ENCODE measurements at regions not wholly inside any gene's neighbourhood (a gene's known extent, or its start where the extent isn't known, plus 50 kb on each side); places are given as distances from the start of the nearest gene placed in this dataset.
"Not testable (repeated sequence)": the region's sequence is repeated elsewhere in the genome, so short reads cannot be mapped to it uniquely, and the experiment has no call there.

GRCh38 chr3:191973820-191974219 is 512.9 kb downstream of the PYDC2 start:
- H3K36me3 ChIP-seq (ENCODE audit: insufficient read depth, low read depth, low read length): no peaks in the 10 kb centered on the region
- H3K4me1 ChIP-seq (ENCODE audit: insufficient read depth, low read length): no peaks in the 10 kb centered on the region
- H3K9ac ChIP-seq (ENCODE audit: low read depth, low read length): no peak overlapping the region
- no peaks in the 10 kb centered on the region for H3K9me3 ChIP-seq (ENCODE audit: insufficient read depth, low read depth, low read length)
- H3K27ac ChIP-seq (ENCODE audit: low read length): no peak overlapping the region
- H3K4me3 ChIP-seq (ENCODE audit: low read length): no peak overlapping the region
- no peaks in the 10 kb centered on the region for H3K27me3 ChIP-seq (ENCODE audit: insufficient read depth, low read length)

- H3K4me3 ChIP-seq (ENCODE audit: low read length): no peak overlapping the region
- H3K9me3 ChIP-seq (ENCODE audit: insufficient read depth, low read depth, low read length): peaks cover 7% of the 10 kb centered on the region; the same call in 1 of the 2 replicates
- no peaks in the 10 kb centered on the region for H3K27me3 ChIP-seq (ENCODE audit: insufficient read depth, low read length)
- no peak overlapping the region for H3K9ac ChIP-seq (ENCODE audit: low read depth, low read length)
- H3K36me3 ChIP-seq (ENCODE audit: insufficient read depth, low read depth, low read length): no peaks in the 10 kb centered on the region
- no peaks in the 10 kb centered on the region for H3K4me1 ChIP-seq (ENCODE audit: insufficient read depth, low read length)
- no peak overlapping the region for H3K27ac ChIP-seq (ENCODE audit: low read length)
Observed at GRCh38 chr3:191975936-191976335, 515.0 kb downstream of the PYDC2 start.

- Histone ChIP-seq H3K4me1 (ENCODE audit: insufficient read depth, low read length) (no peaks in the 10 kb centered on the region), H3K4me3 (ENCODE audit: low read length) (no peak overlapping the region), H3K27me3 (ENCODE audit: insufficient read depth, low read length) (no peaks in the 10 kb centered on the region), H3K36me3 (ENCODE audit: insufficient read depth, low read depth, low read length) (no peaks in the 10 kb centered on the region), H3K9ac (ENCODE audit: low read depth, low read length) (no peak overlapping the region), H3K27ac (ENCODE audit: low read length) (no peak overlapping the region), H3K9me3 (ENCODE audit: insufficient read depth, low read depth, low read length) (peaks cover 7% of the 10 kb centered on the region; the same call in 1 of the 2 replicates)
Observed at GRCh38 chr3:191980443-191980842, 519.5 kb downstream of the PYDC2 start.

GRCh38 chr3:191982481-191982880 is 521.5 kb downstream of the PYDC2 start:
- H3K27ac ChIP-seq (ENCODE audit: low read length): no peak overlapping the region
- H3K4me3 ChIP-seq (ENCODE audit: low read length): no peak overlapping the region
- no peak overlapping the region for H3K9ac ChIP-seq (ENCODE audit: low read depth, low read length)
- H3K36me3 ChIP-seq (ENCODE audit: insufficient read depth, low read depth, low read length): no peaks in the 10 kb centered on the region
- H3K9me3 ChIP-seq (ENCODE audit: insufficient read depth, low read depth, low read length): peaks cover 7% of the 10 kb centered on the region; the same call in 1 of the 2 replicates
- H3K27me3 ChIP-seq (ENCODE audit: insufficient read depth, low read length): no peaks in the 10 kb centered on the region
- H3K4me1 ChIP-seq (ENCODE audit: insufficient read depth, low read length): no peaks in the 10 kb centered on the region

GRCh38 chr3:191985691-191986090 is 524.7 kb downstream of the PYDC2 start:
- Histone ChIP-seq H3K9me3 (ENCODE audit: insufficient read depth, low read depth, low read length) (0 out of 2 replicates have a peak, but pooled peaks cover 1% of the 10 kb centered on the region), H3K4me1 (ENCODE audit: insufficient read depth, low read length) (no peaks in the 10 kb centered on the region), H3K27ac (ENCODE audit: low read length) (no peak overlapping the region), H3K4me3 (ENCODE audit: low read length) (no peak overlapping the region), H3K9ac (ENCODE audit: low read depth, low read length) (no peak overlapping the region), H3K36me3 (ENCODE audit: insufficient read depth, low read depth, low read length) (no peaks in the 10 kb centered on the region), H3K27me3 (ENCODE audit: insufficient read depth, low read length) (no peaks in the 10 kb centered on the region)

GRCh38 chr3:191987831-191988350 is 526.9 kb downstream of the PYDC2 start:
- Histone ChIP-seq H3K27me3 (ENCODE audit: insufficient read depth, low read length) (no peaks in the 10 kb centered on the region), H3K9ac (ENCODE audit: low read depth, low read length) (no peak overlapping the region), H3K4me1 (ENCODE audit: insufficient read depth, low read length) (no peaks in the 10 kb centered on the region), H3K9me3 (ENCODE audit: insufficient read depth, low read depth, low read length) (no peaks in the 10 kb centered on the region; the same call in 1 of the 2 replicates), H3K27ac (ENCODE audit: low read length) (no peak overlapping the region), H3K4me3 (ENCODE audit: low read length) (no peak overlapping the region), H3K36me3 (ENCODE audit: insufficient read depth, low read depth, low read length) (no peaks in the 10 kb centered on the region)

- not testable (repeated sequence) for H3K4me1 ChIP-seq (ENCODE audit: insufficient read depth, low read length); H3K27ac ChIP-seq (ENCODE audit: low read length); H3K4me3 ChIP-seq (ENCODE audit: low read length); H3K9me3 ChIP-seq (ENCODE audit: insufficient read depth, low read depth, low read length); H3K9ac ChIP-seq (ENCODE audit: low read depth, low read length); H3K36me3 ChIP-seq (ENCODE audit: insufficient read depth, low read depth, low read length); H3K27me3 ChIP-seq (ENCODE audit: insufficient read depth, low read length)
Observed at GRCh38 chr3:191993952-191994351, 533.0 kb downstream of the PYDC2 start.

- Histone ChIP-seq H3K9me3 (ENCODE audit: insufficient read depth, low read depth, low read length) (peaks cover 4% of the 10 kb centered on the region; the same call in 1 of the 2 replicates), H3K9ac (ENCODE audit: low read depth, low read length) (no peak overlapping the region), H3K27ac (ENCODE audit: low read length) (no peak overlapping the region), H3K4me3 (ENCODE audit: low read length) (no peak overlapping the region), H3K27me3 (ENCODE audit: insufficient read depth, low read length) (no peaks in the 10 kb centered on the region), H3K36me3 (ENCODE audit: insufficient read depth, low read depth, low read length) (no peaks in the 10 kb centered on the region), H3K4me1 (ENCODE audit: insufficient read depth, low read length) (peaks cover 6% of the 10 kb centered on the region; the same call in 1 of the 2 replicates)
Observed at GRCh38 chr3:191997093-191997492, 536.1 kb downstream of the PYDC2 start.

GRCh38 chr3:191997579-191998268 is 536.8 kb downstream of the PYDC2 start:
- no peaks in the 10 kb centered on the region for H3K36me3 ChIP-seq (ENCODE audit: insufficient read depth, low read depth, low read length)
- H3K4me1 ChIP-seq (ENCODE audit: insufficient read depth, low read length): peaks cover 6% of the 10 kb centered on the region; the same call in 1 of the 2 replicates
- H3K9ac ChIP-seq (ENCODE audit: low read depth, low read length): no peak overlapping the region
- H3K9me3 ChIP-seq (ENCODE audit: insufficient read depth, low read depth, low read length): peaks cover 4% of the 10 kb centered on the region; the same call in 1 of the 2 replicates
- H3K27me3 ChIP-seq (ENCODE audit: insufficient read depth, low read length): no peaks in the 10 kb centered on the region
- H3K27ac ChIP-seq (ENCODE audit: low read length): no peak overlapping the region
- H3K4me3 ChIP-seq (ENCODE audit: low read length): no peak overlapping the region

GRCh38 chr3:192001218-192001617 is 540.3 kb downstream of the PYDC2 start:
- H3K27ac ChIP-seq (ENCODE audit: low read length): no peak overlapping the region
- H3K4me1 ChIP-seq (ENCODE audit: insufficient read depth, low read length): peaks cover 6% of the 10 kb centered on the region; the same call in 1 of the 2 replicates
- no peaks in the 10 kb centered on the region for H3K36me3 ChIP-seq (ENCODE audit: insufficient read depth, low read depth, low read length)
- H3K9ac ChIP-seq (ENCODE audit: low read depth, low read length): no peak overlapping the region
- H3K4me3 ChIP-seq (ENCODE audit: low read length): no peak overlapping the region
- no peaks in the 10 kb centered on the region for H3K9me3 ChIP-seq (ENCODE audit: insufficient read depth, low read depth, low read length)
- no peaks in the 10 kb centered on the region for H3K27me3 ChIP-seq (ENCODE audit: insufficient read depth, low read length)

- no peak overlapping the region for H3K4me3 ChIP-seq (ENCODE audit: low read length)
- no peaks in the 10 kb centered on the region for H3K9me3 ChIP-seq (ENCODE audit: insufficient read depth, low read depth, low read length)
- no peaks in the 10 kb centered on the region for H3K4me1 ChIP-seq (ENCODE audit: insufficient read depth, low read length)
- no peaks in the 10 kb centered on the region for H3K36me3 ChIP-seq (ENCODE audit: insufficient read depth, low read depth, low read length)
- H3K9ac ChIP-seq (ENCODE audit: low read depth, low read length): no peak overlapping the region
- no peaks in the 10 kb centered on the region for H3K27me3 ChIP-seq (ENCODE audit: insufficient read depth, low read length)
- no peak overlapping the region for H3K27ac ChIP-seq (ENCODE audit: low read length)
Observed at GRCh38 chr3:192005989-192006388, 545.0 kb downstream of the PYDC2 start.

- Histone ChIP-seq H3K27ac (ENCODE audit: low read length) (no peak overlapping the region), H3K27me3 (ENCODE audit: insufficient read depth, low read length) (no peaks in the 10 kb centered on the region), H3K9ac (ENCODE audit: low read depth, low read length) (no peak overlapping the region), H3K36me3 (ENCODE audit: insufficient read depth, low read depth, low read length) (no peaks in the 10 kb centered on the region), H3K4me1 (ENCODE audit: insufficient read depth, low read length) (no peaks in the 10 kb centered on the region), H3K9me3 (ENCODE audit: insufficient read depth, low read depth, low read length) (peaks cover 3% of the 10 kb centered on the region; the same call in 1 of the 2 replicates), H3K4me3 (ENCODE audit: low read length) (no peak overlapping the region)
Observed at GRCh38 chr3:192009903-192010302, 548.9 kb downstream of the PYDC2 start.

Data from iPS-20b (cell line).